Fibroblast of lung (primary cell): ENCODE measurements at regions not wholly inside any gene's neighbourhood (a gene's known extent, or its start where the extent isn't known, plus 50 kb on each side); places are given as distances from the start of the nearest gene placed in this dataset.

Source experiments
- CTCF ChIP-seq, 2 donors: IDR thresholded peaks in 1 of 2; conservative IDR thresholded peaks in 1 of 2; 1 replicate in 1 of 2; 2 replicates in 1 of 2; pipeline ENCODE4 v1.5.1; 2011 to 2012; ENCODE audit warnings: low read length in 2 of 2, control low read depth in 1 of 2, inconsistent platforms in 1 of 2, low read depth in 1 of 2, mild to moderate bottlenecking in 1 of 2
- EZH2 ChIP-seq: IDR thresholded peaks from 2 replicates; pipeline ENCODE4 v1.5.1; 2012; ENCODE audit warnings: low read length, control low read depth, mild to moderate bottlenecking; ENCODE audit errors: missing control alignments

DNA sequence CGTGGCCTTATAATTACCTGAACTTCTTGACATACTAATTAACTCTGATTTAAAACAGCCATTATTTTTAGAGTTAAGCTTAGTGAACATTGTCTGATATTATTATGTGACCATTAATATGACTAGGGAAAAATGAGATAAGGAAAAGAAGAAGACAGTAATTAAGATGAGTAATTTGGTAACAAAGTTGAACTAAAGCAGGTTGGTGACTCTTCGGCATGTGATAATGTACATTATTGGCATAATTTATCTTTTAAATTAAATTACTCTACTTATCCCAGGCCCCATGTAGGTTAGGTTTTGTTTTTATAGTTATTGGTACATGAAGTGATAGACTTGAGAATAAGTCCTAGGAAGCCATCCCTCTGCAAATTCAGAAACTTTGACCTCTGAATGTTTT lies 249.7 kb upstream of the CFAP20DC start:
- TF ChIP-seq CTCF (conservative IDR thresholded peaks at IDR 0.05 in 1 of 2, IDR thresholded peaks at IDR 0.05 in 1 of 2; ENCODE audit: low read depth in 1 of 2, low read length in 2 of 2) (no peak), EZH2 (no peak)
